NCI-H524 treated with DMSO at 0.1 percent for 48 hours (cell line): ENCODE measurements at regions not wholly inside any gene's neighbourhood (a gene's known extent, or its start where the extent isn't known, plus 50 kb on each side); places are given as distances from the start of the nearest gene placed in this dataset.
"Not testable (repeated sequence)": the region's sequence is repeated elsewhere in the genome, so short reads cannot be mapped to it uniquely, and the experiment has no call there.

Source experiments
- DNase-seq: peaks from one replicate; lab custom pipeline; 2025; lab: John Stamatoyannopoulos, UW

- no peak for DNase-seq
These were observed 121.1 kb upstream of the SYT13 start for GRCh38 chr11:45407226-45407625.

- no peak for DNase-seq
These were observed 120.0 kb upstream of the SYT13 start for GRCh38 chr11:45405916-45406670.

- DNase-seq = not testable (repeated sequence)
These were observed 117.4 kb upstream of the SYT13 start for GRCh38 chr11:45403521-45403920.

GRCh38 chr11:45402049-45402630 is 116.0 kb upstream of the SYT13 start:
- DNase-seq = no peak

GRCh38 chr11:45400591-45400990 is 114.5 kb upstream of the SYT13 start:
- DNase-seq = no peak

- no peak for DNase-seq
These were observed 113.0 kb upstream of the SYT13 start for GRCh38 chr11:45399166-45399565.

- DNase-seq = no peak
These were observed 112.2 kb upstream of the SYT13 start for GRCh38 chr11:45398325-45398724.

- no peak for DNase-seq
These were observed 110.3 kb upstream of the SYT13 start for GRCh38 chr11:45396394-45396793.

- peak; percentile 85 for DNase-seq
These were observed 109.8 kb upstream of the SYT13 start for GRCh38 chr11:45395947-45396346.

- DNase-seq = no peak
These were observed 109.3 kb upstream of the SYT13 start for GRCh38 chr11:45395421-45395820.

GRCh38 chr11:45394294-45395085 is 108.3 kb upstream of the SYT13 start:
- no peak for DNase-seq

GRCh38 chr11:45393826-45394225 is 107.7 kb upstream of the SYT13 start:
- DNase-seq = no peak

GRCh38 chr11:45393334-45393733 is 107.2 kb upstream of the SYT13 start:
- DNase-seq = no peak

GRCh38 chr11:45392591-45393091 is 106.5 kb upstream of the SYT13 start:
- DNase-seq = no peak

GRCh38 chr11:45392154-45392553 is 106.0 kb upstream of the SYT13 start:
- DNase-seq = no peak

- DNase-seq = no peak
These were observed 105.2 kb upstream of the SYT13 start for GRCh38 chr11:45391168-45391850.

- no peak for DNase-seq
These were observed 104.3 kb upstream of the SYT13 start for GRCh38 chr11:45390407-45390806.

- DNase-seq = no peak
These were observed 102.3 kb upstream of the SYT13 start for GRCh38 chr11:45388472-45388871.

- DNase-seq = not testable (repeated sequence)
These were observed 101.7 kb upstream of the SYT13 start for GRCh38 chr11:45387885-45388284.

- no peak for DNase-seq
These were observed 100.8 kb upstream of the SYT13 start for GRCh38 chr11:45386972-45387371.

GRCh38 chr11:45385844-45386243 is 99.7 kb upstream of the SYT13 start:
- no peak for DNase-seq

- DNase-seq = no peak
These were observed 99.3 kb upstream of the SYT13 start for GRCh38 chr11:45385423-45385822.
